ENCODE measurements at regions not wholly inside any gene's neighbourhood (a gene's known extent, or its start where the extent isn't known, plus 50 kb on each side); places are given as distances from the start of the nearest gene placed in this dataset.

- no peaks in the 10 kb centered on the region for H3K36me3 ChIP-seq (ENCODE audit: control insufficient read depth, low read length)
- H3K4me1 ChIP-seq (ENCODE audit: control insufficient read depth, low read length): no peaks in the 10 kb centered on the region
- no peaks in the 10 kb centered on the region for H3F3A ChIP-seq (ENCODE audit: control insufficient read depth, insufficient read depth)
- H4K20me1 ChIP-seq (ENCODE audit: control insufficient read depth, insufficient read depth, low read depth, low read length): no peaks in the 10 kb centered on the region
- H3K27ac ChIP-seq (ENCODE audit: low read depth, low read length): no peak overlapping the region
- no peaks in the 10 kb centered on the region for H3K79me2 ChIP-seq (ENCODE audit: control insufficient read depth, low read length)
- no peaks in the 10 kb centered on the region for H3K27me3 ChIP-seq (ENCODE audit: control insufficient read depth, low read length)
- H3K9me2 ChIP-seq (replicated peaks; ENCODE audit: control insufficient read depth, low read length): no peaks in the 10 kb centered on the region
- H3K9me3 ChIP-seq (ENCODE audit: control insufficient read depth, insufficient read depth, low read length): no peaks in the 10 kb centered on the region
- H3K4me2 ChIP-seq (ENCODE audit: low read length): no peak overlapping the region
- H3K4me3 ChIP-seq (ENCODE audit: low read length): no peak overlapping the region
- TF ChIP-seq EZH2phosphoT487 (IDR thresholded peaks at IDR 0.05; ENCODE audit: borderline replicate concordance, low read length): no peak
- TF ChIP-seq, protein P1, sequence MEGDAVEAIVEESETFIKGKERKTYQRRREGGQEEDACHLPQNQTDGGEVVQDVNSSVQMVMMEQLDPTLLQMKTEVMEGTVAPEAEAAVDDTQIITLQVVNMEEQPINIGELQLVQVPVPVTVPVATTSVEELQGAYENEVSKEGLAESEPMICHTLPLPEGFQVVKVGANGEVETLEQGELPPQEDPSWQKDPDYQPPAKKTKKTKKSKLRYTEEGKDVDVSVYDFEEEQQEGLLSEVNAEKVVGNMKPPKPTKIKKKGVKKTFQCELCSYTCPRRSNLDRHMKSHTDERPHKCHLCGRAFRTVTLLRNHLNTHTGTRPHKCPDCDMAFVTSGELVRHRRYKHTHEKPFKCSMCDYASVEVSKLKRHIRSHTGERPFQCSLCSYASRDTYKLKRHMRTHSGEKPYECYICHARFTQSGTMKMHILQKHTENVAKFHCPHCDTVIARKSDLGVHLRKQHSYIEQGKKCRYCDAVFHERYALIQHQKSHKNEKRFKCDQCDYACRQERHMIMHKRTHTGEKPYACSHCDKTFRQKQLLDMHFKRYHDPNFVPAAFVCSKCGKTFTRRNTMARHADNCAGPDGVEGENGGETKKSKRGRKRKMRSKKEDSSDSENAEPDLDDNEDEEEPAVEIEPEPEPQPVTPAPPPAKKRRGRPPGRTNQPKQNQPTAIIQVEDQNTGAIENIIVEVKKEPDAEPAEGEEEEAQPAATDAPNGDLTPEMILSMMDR (IDR thresholded peaks at IDR 0.05; ENCODE audit: low read depth, low read length, poor library complexity, severe bottlenecking): no peak
Observed at GRCh38 chr3:148625095-148625736, 72.5 kb upstream of the AGTR1 start.

GRCh38 chr3:148625991-148626390 lies 71.7 kb upstream of the AGTR1 start:
- Histone ChIP-seq H3K27me3 (ENCODE audit: control insufficient read depth, low read length) (no peaks in the 10 kb centered on the region), H3K4me3 (ENCODE audit: low read length) (no peak overlapping the region), H3K36me3 (ENCODE audit: control insufficient read depth, low read length) (no peaks in the 10 kb centered on the region), H3K4me1 (ENCODE audit: control insufficient read depth, low read length) (no peaks in the 10 kb centered on the region), H3F3A (ENCODE audit: control insufficient read depth, insufficient read depth) (no peaks in the 10 kb centered on the region), H3K4me2 (ENCODE audit: low read length) (no peak overlapping the region), H3K79me2 (ENCODE audit: control insufficient read depth, low read length) (no peaks in the 10 kb centered on the region), H3K9me2 (replicated peaks; ENCODE audit: control insufficient read depth, low read length) (no peaks in the 10 kb centered on the region), H3K27ac (ENCODE audit: low read depth, low read length) (no peak overlapping the region), H3K9me3 (ENCODE audit: control insufficient read depth, insufficient read depth, low read length) (no peaks in the 10 kb centered on the region), H4K20me1 (ENCODE audit: control insufficient read depth, insufficient read depth, low read depth, low read length) (no peaks in the 10 kb centered on the region)
- no peak for TF ChIP-seq EZH2phosphoT487 (IDR thresholded peaks at IDR 0.05; ENCODE audit: borderline replicate concordance, low read length)
- TF ChIP-seq, protein P1 (IDR thresholded peaks at IDR 0.05; ENCODE audit: low read depth, low read length, poor library complexity, severe bottlenecking): no peak

DNA sequence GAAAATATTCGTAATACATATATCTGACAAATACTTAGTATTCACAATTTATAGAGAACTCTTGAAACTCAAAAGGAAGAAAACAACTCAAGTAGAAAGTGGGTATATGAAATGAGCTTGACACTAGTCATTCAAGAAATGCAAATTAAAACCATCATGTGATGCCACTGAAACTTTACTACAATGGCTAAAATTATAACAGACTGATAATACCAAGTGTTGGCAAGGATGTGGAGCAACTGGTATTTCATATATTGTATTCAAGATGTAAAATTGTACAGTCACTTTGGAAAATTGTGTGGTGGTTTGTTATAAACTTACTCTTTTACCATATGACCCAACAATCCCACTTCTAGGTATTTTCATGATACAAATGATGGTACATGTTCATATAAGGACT lies 68.7 kb upstream of the AGTR1 start:
- Histone ChIP-seq H3K36me3 (ENCODE audit: control insufficient read depth, low read length) (no peaks in the 10 kb centered on the region), H3K27me3 (ENCODE audit: control insufficient read depth, low read length) (no peaks in the 10 kb centered on the region), H3F3A (ENCODE audit: control insufficient read depth, insufficient read depth) (no peaks in the 10 kb centered on the region), H3K4me1 (ENCODE audit: control insufficient read depth, low read length) (no peaks in the 10 kb centered on the region), H3K4me2 (ENCODE audit: low read length) (no peak overlapping the region), H3K27ac (ENCODE audit: low read depth, low read length) (no peak overlapping the region), H3K9me2 (replicated peaks; ENCODE audit: control insufficient read depth, low read length) (no peaks in the 10 kb centered on the region), H3K9me3 (ENCODE audit: control insufficient read depth, insufficient read depth, low read length) (no peaks in the 10 kb centered on the region), H3K79me2 (ENCODE audit: control insufficient read depth, low read length) (no peaks in the 10 kb centered on the region), H4K20me1 (ENCODE audit: control insufficient read depth, insufficient read depth, low read depth, low read length) (no peaks in the 10 kb centered on the region), H3K4me3 (ENCODE audit: low read length) (no peak overlapping the region)
- TF ChIP-seq EZH2phosphoT487 (IDR thresholded peaks at IDR 0.05; ENCODE audit: borderline replicate concordance, low read length): no peak

DNA sequence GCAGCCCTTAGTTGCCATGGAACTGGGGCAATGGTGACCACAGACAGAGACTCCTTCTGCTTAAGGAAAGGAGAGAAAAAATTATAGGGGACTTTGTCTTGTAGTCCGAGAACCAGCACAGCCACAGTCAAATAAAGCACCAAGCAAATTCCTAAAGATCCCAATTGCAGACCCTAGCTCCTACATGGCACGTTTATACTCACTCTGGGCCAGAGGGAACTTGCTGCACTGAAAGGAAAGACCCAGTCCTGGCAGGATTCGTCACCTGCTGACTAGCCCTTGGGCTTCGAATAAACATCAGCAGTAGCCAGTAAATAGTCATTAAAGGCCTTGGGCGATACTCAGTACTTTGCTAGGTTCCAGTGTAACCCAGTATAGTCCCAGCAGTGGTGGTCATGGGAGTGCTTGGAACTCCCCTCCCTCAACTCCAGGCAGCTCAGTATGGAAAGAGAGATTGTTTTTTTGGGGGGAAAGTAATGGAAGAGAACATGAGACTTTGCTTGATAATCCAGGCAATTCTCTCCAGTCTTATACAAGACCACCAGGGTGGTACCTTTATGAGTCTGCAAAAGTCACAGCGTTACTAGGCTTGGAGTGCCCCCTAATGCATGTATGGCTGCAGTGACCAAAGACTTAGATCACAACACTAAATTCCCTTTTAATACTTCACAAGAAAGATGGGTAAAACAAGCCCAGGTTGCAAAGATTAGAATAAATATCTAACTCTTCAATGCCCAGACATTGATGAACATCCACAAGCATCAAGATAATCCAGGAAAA lies 66.4 kb upstream of the AGTR1 start:
- Histone ChIP-seq H3K27me3 (ENCODE audit: control insufficient read depth, low read length) (no peaks in the 10 kb centered on the region), H4K20me1 (ENCODE audit: control insufficient read depth, insufficient read depth, low read depth, low read length) (no peaks in the 10 kb centered on the region), H3K4me2 (ENCODE audit: low read length) (no peak overlapping the region), H3K4me1 (ENCODE audit: control insufficient read depth, low read length) (no peaks in the 10 kb centered on the region), H3K9me2 (replicated peaks; ENCODE audit: control insufficient read depth, low read length) (no peaks in the 10 kb centered on the region), H3K36me3 (ENCODE audit: control insufficient read depth, low read length) (no peaks in the 10 kb centered on the region), H3K4me3 (ENCODE audit: low read length) (no peak overlapping the region), H3F3A (ENCODE audit: control insufficient read depth, insufficient read depth) (no peaks in the 10 kb centered on the region), H3K27ac (ENCODE audit: low read depth, low read length) (no peak overlapping the region), H3K79me2 (ENCODE audit: control insufficient read depth, low read length) (no peaks in the 10 kb centered on the region), H3K9me3 (ENCODE audit: control insufficient read depth, insufficient read depth, low read length) (no peaks in the 10 kb centered on the region)
- no peak for TF ChIP-seq EZH2phosphoT487 (IDR thresholded peaks at IDR 0.05; ENCODE audit: borderline replicate concordance, low read length)
- TF ChIP-seq, protein P1 (IDR thresholded peaks at IDR 0.05; ENCODE audit: low read depth, low read length, poor library complexity, severe bottlenecking): no peak
